ENCODE measurements at regions not wholly inside any gene's neighbourhood (a gene's known extent, or its start where the extent isn't known, plus 50 kb on each side); places are given as distances from the start of the nearest gene placed in this dataset.

DNA sequence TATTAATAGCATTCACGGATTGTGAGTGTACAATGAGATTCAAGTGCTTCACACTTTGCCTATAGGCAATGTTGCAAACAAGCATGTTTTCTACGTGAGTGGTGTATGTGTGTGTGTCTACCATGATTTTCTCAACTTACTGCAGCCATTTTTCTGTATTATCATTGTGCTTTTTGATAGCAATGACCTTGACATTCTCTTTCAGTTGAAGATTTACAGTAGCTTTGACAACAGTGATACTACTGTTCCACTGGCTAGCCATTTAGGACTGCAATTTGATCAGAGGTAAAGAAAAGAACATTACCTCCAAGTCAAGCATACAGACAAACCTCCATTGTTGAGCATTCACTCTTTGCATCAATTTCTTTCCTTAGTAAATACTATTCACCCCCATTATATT is 297.0 kb downstream of the MAN2A1 start:
- H2BK5ac ChIP-seq (ENCODE audit: low read depth, low read length): no peak overlapping the region
- H2BK20ac ChIP-seq (ENCODE audit: low read length): no peak overlapping the region
- H3K27me3 ChIP-seq (replicated peaks in 1 of 4; ENCODE audit: control insufficient read depth in 3 of 4, extremely low read depth in 1 of 4, insufficient read depth in 3 of 4, low read length in 3 of 4): no peaks in the 10 kb centered on the region
- H3K14ac ChIP-seq (ENCODE audit: insufficient read length): no peak overlapping the region
- H3K56ac ChIP-seq (replicated peaks; ENCODE audit: insufficient read length, low read depth, low read length): no peak overlapping the region
- no peak overlapping the region for H2BK15ac ChIP-seq (ENCODE audit: low read length)
- H3K36me3 ChIP-seq (ENCODE audit: control insufficient read depth in 2 of 4, insufficient read depth in 4 of 4, low read length in 3 of 4): no peaks in the 10 kb centered on the region
- H3K4me1 ChIP-seq (replicated peaks in 1 of 4; ENCODE audit: control insufficient read depth in 3 of 4, insufficient read depth in 4 of 4, low read length in 3 of 4): no peaks in the 10 kb centered on the region
- H2AK5ac ChIP-seq (ENCODE audit: low read depth, low read length): no peak overlapping the region
- no peak overlapping the region for H4K8ac ChIP-seq (ENCODE audit: extremely low read depth, insufficient read depth, low read length)
- CTCF ChIA-PET (ENCODE audit: partially characterized antibody): no interaction called here
- no peak overlapping the region for H3K4me2 ChIP-seq (ENCODE audit: insufficient read depth in 1 of 2, low read depth in 2 of 2, low read length in 2 of 2)
- H3K27ac ChIP-seq (ENCODE audit: low read depth, low read length): no peak overlapping the region
- H2AFZ ChIP-seq (ENCODE audit: low read length): no peak overlapping the region
- no peak overlapping the region for H2BK120ac ChIP-seq (replicated peaks; ENCODE audit: low read depth, low read length)
- H3K23ac ChIP-seq (ENCODE audit: insufficient read length): no peak overlapping the region
- no peak for DNase-seq (ENCODE audit: low read depth in 1 of 2, low spot score in 2 of 2)
- no peak overlapping the region for H3K18ac ChIP-seq (ENCODE audit: extremely low read depth, low read length)
- WGBS, 2 experiments (ENCODE audit: extremely low coverage in 1 of 2, insufficient coverage in 1 of 2, insufficient read length in 1 of 2, insufficient replicate concordance in 2 of 2, low coverage in 1 of 2, low lambda C conversion rate in 2 of 2, missing lambda C conversion rate in 1 of 2): 96% methylated on average over 2 of the region's 2 CpGs; no CpG with 5 or more reads in 1 of the 2 experiments
- H4K91ac ChIP-seq (replicated peaks; ENCODE audit: insufficient read length, low read length): no peak overlapping the region
- H3K23me2 ChIP-seq (ENCODE audit: low read depth, low read length): no peaks in the 10 kb centered on the region
- H3K4me3 ChIP-seq (ENCODE audit: extremely low read depth in 1 of 4, insufficient read depth in 2 of 4, low read depth in 3 of 4, low read length in 4 of 4): no peak overlapping the region
- H2BK12ac ChIP-seq (ENCODE audit: low read depth, low read length): no peak overlapping the region
- POLR2A ChIA-PET (ENCODE audit: partially characterized antibody): no interaction called here
- H3K79me1 ChIP-seq (ENCODE audit: low read depth, low read length): no peaks in the 10 kb centered on the region
- no peaks in the 10 kb centered on the region for H3K79me2 ChIP-seq (ENCODE audit: control insufficient read depth in 1 of 2, insufficient read depth in 2 of 2, low read length in 2 of 2)
- H4K20me1 ChIP-seq (replicated peaks in 1 of 2; ENCODE audit: control insufficient read depth in 1 of 2, insufficient read depth in 2 of 2, low read length in 2 of 2): no peaks in the 10 kb centered on the region
- no peak for FAIRE-seq
- H4K5ac ChIP-seq (ENCODE audit: insufficient read length, low read depth, low read length): no peak overlapping the region
- no peaks in the 10 kb centered on the region for H3K9me3 ChIP-seq (ENCODE audit: insufficient read depth in 2 of 2, low read depth in 1 of 2, low read length in 1 of 2)
- no peak overlapping the region for H3K4ac ChIP-seq (replicated peaks; ENCODE audit: insufficient read length, low read depth, low read length)
- no peak overlapping the region for H3K9ac ChIP-seq (replicated peaks in 1 of 4; ENCODE audit: extremely low read depth in 1 of 4, low read depth in 3 of 4, low read length in 3 of 4)
- TF ChIP-seq RXRA (IDR thresholded peaks at IDR 0.05; ENCODE audit: insufficient read depth, low read depth, low read length): no peak
- no peak for TF ChIP-seq ZNF274 (IDR thresholded peaks at IDR 0.05; ENCODE audit: borderline replicate concordance, extremely low read depth, low read length)
- TF ChIP-seq SIX5 (IDR thresholded peaks at IDR 0.05; ENCODE audit: low read depth, low read length): no peak
- no peak for TF ChIP-seq SAP30 (IDR thresholded peaks at IDR 0.05; ENCODE audit: insufficient read depth, insufficient replicate concordance, low read length)
- TF ChIP-seq GTF2F1 (IDR thresholded peaks at IDR 0.05; ENCODE audit: borderline replicate concordance, low read depth, low read length): no peak
- TF ChIP-seq POU5F1 (IDR thresholded peaks at IDR 0.05; ENCODE audit: low read depth, low read length): no peak
- TF ChIP-seq, protein P1, sequence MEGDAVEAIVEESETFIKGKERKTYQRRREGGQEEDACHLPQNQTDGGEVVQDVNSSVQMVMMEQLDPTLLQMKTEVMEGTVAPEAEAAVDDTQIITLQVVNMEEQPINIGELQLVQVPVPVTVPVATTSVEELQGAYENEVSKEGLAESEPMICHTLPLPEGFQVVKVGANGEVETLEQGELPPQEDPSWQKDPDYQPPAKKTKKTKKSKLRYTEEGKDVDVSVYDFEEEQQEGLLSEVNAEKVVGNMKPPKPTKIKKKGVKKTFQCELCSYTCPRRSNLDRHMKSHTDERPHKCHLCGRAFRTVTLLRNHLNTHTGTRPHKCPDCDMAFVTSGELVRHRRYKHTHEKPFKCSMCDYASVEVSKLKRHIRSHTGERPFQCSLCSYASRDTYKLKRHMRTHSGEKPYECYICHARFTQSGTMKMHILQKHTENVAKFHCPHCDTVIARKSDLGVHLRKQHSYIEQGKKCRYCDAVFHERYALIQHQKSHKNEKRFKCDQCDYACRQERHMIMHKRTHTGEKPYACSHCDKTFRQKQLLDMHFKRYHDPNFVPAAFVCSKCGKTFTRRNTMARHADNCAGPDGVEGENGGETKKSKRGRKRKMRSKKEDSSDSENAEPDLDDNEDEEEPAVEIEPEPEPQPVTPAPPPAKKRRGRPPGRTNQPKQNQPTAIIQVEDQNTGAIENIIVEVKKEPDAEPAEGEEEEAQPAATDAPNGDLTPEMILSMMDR (IDR thresholded peaks at IDR 0.05; ENCODE audit: control extremely low read depth in 1 of 3, insufficient read depth in 1 of 3, low read depth in 1 of 3, low read length in 3 of 3): no peak
- no peak for TF ChIP-seq GABPA (IDR thresholded peaks at IDR 0.05; ENCODE audit: borderline replicate concordance, insufficient read depth, low read length)
- TF ChIP-seq KDM1A (IDR thresholded peaks at IDR 0.05; ENCODE audit: borderline replicate concordance, low read length): no peak
- TF ChIP-seq, protein P2, sequence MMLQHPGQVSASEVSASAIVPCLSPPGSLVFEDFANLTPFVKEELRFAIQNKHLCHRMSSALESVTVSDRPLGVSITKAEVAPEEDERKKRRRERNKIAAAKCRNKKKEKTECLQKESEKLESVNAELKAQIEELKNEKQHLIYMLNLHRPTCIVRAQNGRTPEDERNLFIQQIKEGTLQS (IDR thresholded peaks at IDR 0.05; ENCODE audit: insufficient read depth, low read depth, low read length): no peak
- no peak for TF ChIP-seq SP2 (IDR thresholded peaks at IDR 0.05; ENCODE audit: low read length)
